MM.1S (cell line): ENCODE measurements at regions not wholly inside any gene's neighbourhood (a gene's known extent, or its start where the extent isn't known, plus 50 kb on each side); places are given as distances from the start of the nearest gene placed in this dataset.

Experiments used
- DNase-seq: peaks from one replicate; pipeline ENCODE4 v3.0.0-alpha.2; 2015
- H2AFZ ChIP-seq: fragments of 300-600 bp; sonication (generic); 2 replicates; pipeline ENCODE4 v1.6.0; 2016; ENCODE audit warnings: antibody characterized with exemption, low read length
- H3F3A ChIP-seq: fragments of 300-600 bp; sonication (generic); 2 replicates; pipeline ENCODE4 v1.6.1; 2016; ENCODE audit warnings: mild to moderate bottlenecking, antibody characterized with exemption, low read length, moderate library complexity, mixed read lengths; ENCODE audit not compliant: insufficient read depth
- H3K27ac ChIP-seq: fragments of 300-600 bp; sonication (generic); 2 replicates; pipeline ENCODE4 v1.5.1; 2016; ENCODE audit warnings: mild to moderate bottlenecking, low read length
- H3K27me3 ChIP-seq: fragments of 300-600 bp; sonication (generic); replicated peaks from 2 replicates; pipeline ENCODE4 v1.6.0; 2016; ENCODE audit warnings: low read length; ENCODE audit not compliant: insufficient read depth
- H3K36me3 ChIP-seq: fragments of 300-600 bp; sonication (generic); replicated peaks from 2 replicates; pipeline ENCODE4 v1.6.1; 2016; ENCODE audit warnings: mild to moderate bottlenecking, low read length, mixed read lengths; ENCODE audit not compliant: insufficient read depth
- H3K4me1 ChIP-seq: fragments of 300-600 bp; sonication (generic); 2 replicates; pipeline ENCODE4 v1.6.1; 2016; ENCODE audit warnings: low read length, mixed read lengths
- H3K4me2 ChIP-seq: fragments of 300-600 bp; sonication (generic); 2 replicates; pipeline ENCODE4 v1.6.0; 2016; ENCODE audit warnings: low read depth, low read length
- H3K4me3 ChIP-seq: fragments of 300-600 bp; sonication (generic); 2 replicates; pipeline ENCODE4 v1.5.1; 2016; ENCODE audit warnings: low read length, mixed read lengths
- H3K79me2 ChIP-seq: fragments of 300-600 bp; sonication (generic); 2 replicates; pipeline ENCODE4 v1.6.1; 2016; ENCODE audit warnings: mixed run types, low read length, mixed read lengths
- H3K9ac ChIP-seq: fragments of 300-600 bp; sonication (generic); 2 replicates; pipeline ENCODE4 v1.6.1; 2016; ENCODE audit warnings: low read length, mixed read lengths
- H3K9me2 ChIP-seq: fragments of 300-600 bp; sonication (generic); replicated peaks from 2 replicates; pipeline ENCODE4 v1.6.1; 2016; ENCODE audit warnings: mild to moderate bottlenecking, low read length, mixed read lengths; ENCODE audit not compliant: insufficient read depth
- H3K9me3 ChIP-seq: fragments of 300-600 bp; sonication (generic); replicated peaks from 2 replicates; pipeline ENCODE4 v1.6.1; 2016; ENCODE audit warnings: mild to moderate bottlenecking, low read length, mixed read lengths; ENCODE audit not compliant: insufficient read depth
- H4K20me1 ChIP-seq: fragments of 300-600 bp; sonication (generic); 2 replicates; pipeline ENCODE4 v1.6.1; 2016; ENCODE audit warnings: mild to moderate bottlenecking, low read length, moderate library complexity, mixed read lengths; ENCODE audit not compliant: insufficient read depth
- EZH2 ChIP-seq: fragments of 300-600 bp; sonication (generic); optimal IDR thresholded peaks from 2 replicates; pipeline ENCODE3; 2017; ENCODE audit warnings: low read depth, mild to moderate bottlenecking, antibody characterized with exemption, low read length, mixed read lengths
- EZH2phosphoT487 ChIP-seq: fragments of 300-600 bp; sonication (generic); IDR thresholded peaks from 2 replicates; pipeline ENCODE4 v1.6.1; 2018; ENCODE audit warnings: antibody characterized with exemption, low read length
- TF ChIP-seq, protein P1 (sequence below): fragments of 300-600 bp; sonication (generic); IDR thresholded peaks from 2 replicates; pipeline ENCODE4 v1.5.1; 2016; ENCODE audit warnings: antibody characterized with exemption, low read length, mixed read lengths

DNA sequence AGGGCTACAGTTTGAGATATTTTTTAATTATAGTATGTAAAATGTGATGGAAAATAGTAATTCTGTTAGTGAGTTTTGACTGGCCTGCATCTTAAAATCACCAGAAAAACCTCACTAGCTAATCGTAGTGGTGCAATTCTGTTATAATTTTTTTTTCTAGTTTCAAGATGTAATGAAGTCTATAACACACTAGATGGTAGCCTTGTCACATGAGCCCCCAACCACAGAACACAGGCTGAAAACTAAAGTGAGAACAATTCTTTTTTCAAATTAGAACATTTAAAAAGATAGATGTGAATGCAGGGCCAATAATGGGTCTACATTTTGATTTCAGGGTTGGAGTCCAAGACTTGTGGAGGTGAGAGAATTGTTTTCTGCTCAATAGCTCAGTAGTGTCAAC, 83.3 kb upstream of the KCNH8 start:
- Histone ChIP-seq H3K9ac (no peak overlapping the region), H3K27ac (no peak overlapping the region), H3K9me3 (no peaks in the 10 kb centered on the region), H3K4me3 (no peak overlapping the region), H4K20me1 (no peaks in the 10 kb centered on the region), H3K27me3 (no peaks in the 10 kb centered on the region), H2AFZ (no peak overlapping the region), H3K79me2 (no peaks in the 10 kb centered on the region), H3F3A (no peaks in the 10 kb centered on the region), H3K9me2 (no peaks in the 10 kb centered on the region), H3K36me3 (no peaks in the 10 kb centered on the region), H3K4me1 (no peaks in the 10 kb centered on the region), H3K4me2 (no peak overlapping the region)
- no peak for DNase-seq
- no peak for TF ChIP-seq EZH2phosphoT487
- TF ChIP-seq, protein P1, sequence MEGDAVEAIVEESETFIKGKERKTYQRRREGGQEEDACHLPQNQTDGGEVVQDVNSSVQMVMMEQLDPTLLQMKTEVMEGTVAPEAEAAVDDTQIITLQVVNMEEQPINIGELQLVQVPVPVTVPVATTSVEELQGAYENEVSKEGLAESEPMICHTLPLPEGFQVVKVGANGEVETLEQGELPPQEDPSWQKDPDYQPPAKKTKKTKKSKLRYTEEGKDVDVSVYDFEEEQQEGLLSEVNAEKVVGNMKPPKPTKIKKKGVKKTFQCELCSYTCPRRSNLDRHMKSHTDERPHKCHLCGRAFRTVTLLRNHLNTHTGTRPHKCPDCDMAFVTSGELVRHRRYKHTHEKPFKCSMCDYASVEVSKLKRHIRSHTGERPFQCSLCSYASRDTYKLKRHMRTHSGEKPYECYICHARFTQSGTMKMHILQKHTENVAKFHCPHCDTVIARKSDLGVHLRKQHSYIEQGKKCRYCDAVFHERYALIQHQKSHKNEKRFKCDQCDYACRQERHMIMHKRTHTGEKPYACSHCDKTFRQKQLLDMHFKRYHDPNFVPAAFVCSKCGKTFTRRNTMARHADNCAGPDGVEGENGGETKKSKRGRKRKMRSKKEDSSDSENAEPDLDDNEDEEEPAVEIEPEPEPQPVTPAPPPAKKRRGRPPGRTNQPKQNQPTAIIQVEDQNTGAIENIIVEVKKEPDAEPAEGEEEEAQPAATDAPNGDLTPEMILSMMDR, result peak; percentile 56
- TF ChIP-seq EZH2, result no peak

DNA sequence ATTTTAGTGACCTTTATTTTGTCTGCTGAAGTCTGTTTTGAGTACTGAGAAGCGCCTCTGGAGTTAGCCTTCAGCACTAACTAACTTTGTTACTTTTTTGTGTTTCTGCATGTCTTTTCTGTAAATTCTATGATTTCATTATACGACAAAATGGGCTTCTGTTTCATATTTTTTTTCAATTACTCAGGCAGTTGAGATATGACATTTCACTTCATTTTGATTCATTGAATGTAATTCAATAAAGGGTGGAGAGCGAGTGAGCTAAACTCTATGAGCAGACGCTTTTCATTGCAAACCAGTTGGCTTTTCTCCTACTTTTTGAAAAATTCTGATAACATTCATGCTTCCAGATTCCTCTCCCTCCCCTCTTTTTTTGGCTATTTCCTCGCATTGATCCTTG, 84.4 kb upstream of the KCNH8 start:
- Histone ChIP-seq H3K4me1 (no peaks in the 10 kb centered on the region), H3K4me3 (no peak overlapping the region), H3K27me3 (no peaks in the 10 kb centered on the region), H3K9me3 (no peaks in the 10 kb centered on the region), H3K4me2 (no peak overlapping the region), H3K9me2 (no peaks in the 10 kb centered on the region), H3F3A (no peaks in the 10 kb centered on the region), H3K36me3 (no peaks in the 10 kb centered on the region), H4K20me1 (no peaks in the 10 kb centered on the region), H3K79me2 (no peaks in the 10 kb centered on the region), H2AFZ (no peak overlapping the region), H3K27ac (no peak overlapping the region), H3K9ac (no peak overlapping the region)
- TF ChIP-seq EZH2, result no peak
- TF ChIP-seq, protein P1, result no peak
- no peak for TF ChIP-seq EZH2phosphoT487
- DNase-seq, result no peak

DNA sequence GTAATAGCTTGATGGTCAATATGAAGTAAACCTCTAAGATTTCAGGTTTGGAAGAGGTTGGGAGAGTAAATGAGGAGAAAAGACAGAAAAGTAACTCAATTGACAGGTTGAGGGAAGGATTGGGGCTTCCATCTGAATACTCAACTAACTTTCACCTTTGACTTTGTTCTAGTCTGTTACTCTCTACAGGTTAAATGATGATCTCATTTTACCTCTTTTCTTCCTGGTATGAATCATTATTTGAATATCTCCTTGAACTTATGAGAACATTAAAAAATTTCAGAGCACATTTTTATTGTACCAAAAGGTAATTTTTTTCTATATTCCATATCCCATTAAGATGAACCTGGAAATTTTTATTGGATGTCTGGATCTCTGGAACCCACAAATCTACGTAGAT, 87.9 kb upstream of the KCNH8 start:
- Histone ChIP-seq H3K27ac (no peak overlapping the region), H3K4me3 (no peak overlapping the region), H3K9ac (no peak overlapping the region), H4K20me1 (no peaks in the 10 kb centered on the region), H3K9me3 (no peaks in the 10 kb centered on the region), H3K36me3 (no peaks in the 10 kb centered on the region), H3K27me3 (no peaks in the 10 kb centered on the region), H3F3A (no peaks in the 10 kb centered on the region), H3K9me2 (no peaks in the 10 kb centered on the region), H3K4me2 (no peak overlapping the region), H3K79me2 (no peaks in the 10 kb centered on the region), H2AFZ (no peak overlapping the region), H3K4me1 (no peaks in the 10 kb centered on the region)
- TF ChIP-seq EZH2, result no peak
- no peak for TF ChIP-seq EZH2phosphoT487
- TF ChIP-seq, protein P1, result no peak
- DNase-seq, result no peak
